ENCODE measurements at regions not wholly inside any gene's neighbourhood (a gene's known extent, or its start where the extent isn't known, plus 50 kb on each side); places are given as distances from the start of the nearest gene placed in this dataset.

DNA sequence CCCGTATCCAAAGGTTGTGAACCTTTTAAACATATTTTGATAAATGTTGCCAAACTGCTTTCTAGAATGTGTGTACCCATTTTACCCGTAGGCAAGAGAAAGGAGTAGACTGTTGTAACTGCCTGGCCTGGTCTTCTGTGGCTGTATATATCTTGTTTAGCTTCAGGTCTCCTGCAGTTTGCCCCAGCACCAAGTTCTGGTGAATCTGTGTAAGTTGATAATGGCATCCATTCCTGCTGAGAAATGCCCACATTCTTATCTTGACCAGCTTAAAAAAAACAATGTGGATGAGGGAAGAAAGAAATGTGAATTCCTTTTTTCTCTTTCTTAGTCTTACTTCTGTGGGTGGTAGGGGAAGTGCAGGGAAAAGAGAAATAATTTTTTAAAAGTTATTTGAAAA lies 53.3 kb upstream of the TLE3 start:
- DNase-seq = no peak

DNA sequence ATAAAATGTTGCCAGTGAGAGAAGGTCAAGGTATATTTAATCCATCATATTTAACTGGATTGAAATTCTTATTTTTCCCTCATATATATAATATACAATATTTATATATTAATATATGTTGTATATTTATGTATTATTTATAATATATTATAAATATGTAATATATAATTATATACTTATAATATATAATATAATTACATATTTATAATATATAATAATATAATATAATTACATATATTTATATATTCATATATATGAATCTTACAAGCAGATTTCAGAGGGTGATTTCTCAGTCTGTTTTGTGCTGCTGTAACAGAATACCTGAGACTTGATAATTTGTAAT lies 52.7 kb upstream of the TLE3 start:
- DNase-seq = no peak

- no peak for DNase-seq
These were observed 52.1 kb upstream of the TLE3 start for GRCh38 chr15:70149667-70150404.

- DNase-seq = no peak
These were observed 50.1 kb upstream of the TLE3 start for GRCh38 chr15:70147778-70148177.

All from islet precursor cell (in vitro differentiated cells).